Large intestine (tissue), 3 donors: ENCODE measurements at regions not wholly inside any gene's neighbourhood (a gene's known extent, or its start where the extent isn't known, plus 50 kb on each side); places are given as distances from the start of the nearest gene placed in this dataset.

ENCODE experiments used
- DNase-seq, 2 donors: peaks; one replicate each; pipeline versions ENCODE4 v3.0.0 to v3.0.0-alpha.2; 2013
- H3K27ac ChIP-seq: one replicate; pipeline ENCODE4 v1.5.1; 2013; ENCODE audit warnings: low read length
- H3K27me3 ChIP-seq: 2 replicates; pipeline ENCODE4 v1.6.1; 2013; ENCODE audit warnings: low read length; ENCODE audit not compliant: control insufficient read depth, insufficient read depth
- H3K36me3 ChIP-seq: 2 replicates; pipeline ENCODE4 v1.6.1; 2013; ENCODE audit warnings: low read length; ENCODE audit not compliant: control insufficient read depth, insufficient read depth
- H3K4me1 ChIP-seq: one replicate; pipeline ENCODE4 v1.6.1; 2013; ENCODE audit warnings: low read length; ENCODE audit not compliant: control insufficient read depth, insufficient read depth
- H3K4me3 ChIP-seq: one replicate; pipeline ENCODE4 v1.5.1; 2013; ENCODE audit warnings: low read length
- H3K9me3 ChIP-seq: one replicate; pipeline ENCODE4 v1.6.1; 2013; ENCODE audit warnings: mild to moderate bottlenecking, low read depth, low read length, moderate library complexity; ENCODE audit not compliant: control insufficient read depth
- WGBS: methylation state at CpG from one replicate; pipeline ENCODE4 v1.1.5; 2013; ENCODE audit warnings: low lambda C conversion rate; ENCODE audit not compliant: insufficient coverage; 5-methylcytosine and 5-hydroxymethylcytosine counted together

DNA sequence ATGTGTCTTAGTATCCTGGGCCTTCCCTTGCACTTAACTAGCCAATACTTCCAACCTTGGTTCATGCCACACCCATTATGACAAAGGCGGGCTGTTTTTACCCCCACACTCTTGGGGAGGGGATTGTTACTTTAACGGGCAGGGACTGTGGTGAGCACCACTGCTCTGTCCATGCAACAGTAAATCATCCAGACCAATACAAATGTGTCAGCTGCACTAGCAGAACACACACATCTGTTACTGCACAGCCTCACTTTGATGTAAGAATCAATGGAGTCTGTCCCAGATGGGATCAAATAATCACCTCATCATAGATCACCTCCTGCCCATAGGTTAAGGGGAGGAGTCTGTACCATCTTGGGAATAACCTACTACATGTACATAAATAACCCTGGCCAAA lies 58.1 kb downstream of the NPAP1 start:
- no peak overlapping the region for H3K4me3 ChIP-seq
- no peaks in the 10 kb centered on the region for H3K27me3 ChIP-seq
- no peaks in the 10 kb centered on the region for H3K4me1 ChIP-seq
- no peak overlapping the region for H3K27ac ChIP-seq
- no CpG with 5 or more reads among the region's 2 CpGs for WGBS
- H3K36me3 ChIP-seq = no peaks in the 10 kb centered on the region
- DNase-seq = no peak
- no peaks in the 10 kb centered on the region for H3K9me3 ChIP-seq

DNA sequence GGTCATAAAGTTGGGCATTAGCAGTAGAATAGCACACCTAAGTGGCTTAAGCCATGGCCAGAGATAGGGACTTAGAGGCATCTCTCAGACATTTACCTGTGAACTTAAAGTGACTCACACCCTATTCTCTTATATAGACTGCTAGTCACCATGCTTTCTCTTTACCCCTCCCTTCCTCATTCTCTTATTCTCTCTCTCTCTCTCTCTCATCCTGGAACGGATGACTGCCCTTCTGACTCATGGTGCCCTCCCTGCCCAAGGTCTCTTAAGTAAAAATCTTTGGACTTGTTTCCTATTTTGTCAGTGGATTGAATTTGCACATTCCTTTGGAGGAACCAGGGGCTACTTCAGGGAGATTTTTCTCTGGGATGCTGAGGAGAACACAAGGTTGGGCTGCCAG lies 58.8 kb downstream of the NPAP1 start:
- no CpG with 5 or more reads among the region's 1 CpG for WGBS
- Histone ChIP-seq H3K4me3 (no peak overlapping the region), H3K27ac (no peak overlapping the region), H3K27me3 (no peaks in the 10 kb centered on the region), H3K36me3 (no peaks in the 10 kb centered on the region), H3K4me1 (no peaks in the 10 kb centered on the region), H3K9me3 (no peaks in the 10 kb centered on the region)
- DNase-seq = no peak

DNA sequence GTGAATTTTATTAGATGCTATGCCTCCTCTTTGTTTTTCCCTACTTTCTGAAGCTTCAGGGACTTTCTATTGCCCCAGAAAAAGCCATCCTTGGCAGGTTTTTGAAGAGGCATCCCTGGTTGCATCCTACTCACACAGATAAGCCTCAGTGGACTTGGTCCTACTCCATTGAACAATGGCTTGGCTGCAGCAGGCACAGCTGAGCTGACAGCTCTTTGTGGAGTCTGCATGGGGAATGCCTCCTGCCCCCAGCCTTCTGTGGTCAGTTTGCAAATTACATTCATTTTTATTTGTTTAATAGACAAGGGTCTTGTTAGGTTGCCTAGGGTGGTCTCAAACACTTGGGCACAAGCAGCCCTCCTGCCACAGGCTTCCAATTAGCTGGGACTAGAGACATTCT lies 69.7 kb downstream of the NPAP1 start:
- no peak for DNase-seq
- no peak overlapping the region for H3K27ac ChIP-seq
- H3K36me3 ChIP-seq = no peaks in the 10 kb centered on the region
- H3K27me3 ChIP-seq = no peaks in the 10 kb centered on the region
- peaks cover 13% of the 10 kb centered on the region for H3K9me3 ChIP-seq
- H3K4me3 ChIP-seq = no peak overlapping the region
- H3K4me1 ChIP-seq = no peaks in the 10 kb centered on the region

DNA sequence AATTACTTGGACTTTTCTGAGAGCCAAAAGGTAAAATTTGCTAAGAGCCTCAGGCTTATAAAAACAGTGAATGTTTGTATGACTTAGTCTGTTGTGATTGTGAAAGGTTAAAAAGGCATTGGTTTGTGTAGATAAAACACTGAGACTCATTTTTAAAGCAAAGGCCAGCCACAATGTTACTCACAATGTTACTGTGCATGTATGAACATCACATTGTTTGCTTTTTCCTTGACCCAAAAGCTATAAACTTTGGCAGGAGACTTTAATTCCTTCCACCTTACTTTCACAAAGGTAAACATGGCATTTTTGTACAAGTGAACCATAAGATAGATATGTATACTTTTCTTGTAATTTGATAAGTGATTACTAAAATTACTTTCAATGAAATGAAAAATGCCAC lies 70.5 kb downstream of the NPAP1 start:
- no peaks in the 10 kb centered on the region for H3K27me3 ChIP-seq
- peaks cover 13% of the 10 kb centered on the region for H3K9me3 ChIP-seq
- H3K36me3 ChIP-seq = no peaks in the 10 kb centered on the region
- no peak overlapping the region for H3K27ac ChIP-seq
- H3K4me1 ChIP-seq = no peaks in the 10 kb centered on the region
- DNase-seq = no peak
- H3K4me3 ChIP-seq = no peak overlapping the region

DNA sequence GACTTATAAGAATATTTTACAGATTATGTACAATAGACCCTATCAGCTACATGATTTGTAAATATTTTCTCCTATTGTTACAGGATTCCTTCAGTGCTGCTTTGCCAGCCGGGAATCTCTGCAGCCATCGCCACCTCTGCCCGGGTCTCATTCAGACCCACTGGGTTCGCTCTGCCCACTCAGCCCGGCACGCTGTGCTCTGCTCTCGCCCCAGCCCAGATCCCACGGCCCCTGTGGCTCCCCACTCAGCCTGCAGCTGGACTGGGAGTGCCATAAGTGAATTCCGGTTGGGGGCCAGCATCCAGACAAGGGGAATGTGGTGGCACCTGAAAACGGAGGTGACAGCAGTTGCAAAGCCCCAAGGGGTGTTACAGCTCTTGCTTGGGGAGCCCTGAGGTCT lies 71.8 kb downstream of the NPAP1 start:
- Histone ChIP-seq H3K9me3 (peaks cover 13% of the 10 kb centered on the region), H3K27me3 (no peaks in the 10 kb centered on the region), H3K36me3 (no peaks in the 10 kb centered on the region), H3K27ac (no peak overlapping the region), H3K4me1 (no peaks in the 10 kb centered on the region), H3K4me3 (no peak overlapping the region)
- no CpG with 5 or more reads among the region's 10 CpGs for WGBS
- DNase-seq = no peak

DNA sequence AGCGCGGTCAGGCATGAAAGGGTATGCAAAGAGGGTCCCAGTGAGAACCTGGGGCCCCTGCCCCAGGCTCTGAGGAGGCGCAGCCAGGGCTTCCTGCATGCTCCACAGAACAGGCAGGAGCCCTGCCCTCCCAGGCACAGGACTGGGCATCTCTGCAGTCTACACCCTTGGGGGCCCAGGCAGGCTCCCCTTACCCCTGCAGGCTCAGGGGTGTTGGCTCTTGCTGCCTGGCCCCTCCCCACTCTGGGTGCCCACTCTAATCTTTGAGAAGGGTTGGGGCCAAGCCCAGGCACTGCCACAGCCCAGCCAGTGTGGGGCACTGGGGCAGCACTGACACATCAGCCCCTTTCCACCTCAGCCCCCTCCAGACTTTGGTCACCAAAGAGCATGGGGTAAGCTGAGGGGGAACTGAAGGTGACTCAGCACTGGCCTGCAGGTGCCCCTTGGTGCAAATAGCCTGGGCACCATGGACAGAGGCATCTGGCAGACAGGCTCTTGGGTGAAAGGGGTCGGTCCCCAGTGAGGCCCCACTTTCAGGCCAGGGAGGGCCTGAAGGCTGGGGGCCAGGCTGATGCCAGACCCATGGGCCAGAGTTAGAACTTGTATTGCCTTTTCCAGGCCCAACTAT lies 73.4 kb downstream of the NPAP1 start:
- no CpG with 5 or more reads among the region's 4 CpGs for WGBS
- H3K27ac ChIP-seq = no peak overlapping the region

DNA sequence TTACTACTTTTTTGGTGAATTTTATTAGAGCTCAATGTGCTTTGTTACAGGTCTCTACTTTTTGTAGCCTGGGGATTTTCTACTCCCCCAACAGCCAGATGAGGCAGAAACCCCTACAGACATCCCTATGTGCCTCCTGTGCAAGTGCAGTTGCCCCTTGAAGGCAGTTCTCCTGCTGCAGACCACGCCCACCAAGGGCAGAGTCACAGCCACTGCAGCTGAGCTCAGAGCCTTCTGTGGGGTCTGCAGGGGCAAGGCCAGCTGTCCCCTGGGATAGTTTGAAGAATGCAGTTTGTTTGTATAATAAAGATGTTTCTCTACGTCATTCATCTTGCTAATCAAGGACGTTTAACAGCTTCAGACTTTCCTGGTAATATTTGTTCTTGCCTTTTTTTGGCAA lies 76.8 kb downstream of the NPAP1 start:
- Histone ChIP-seq H3K27me3 (no peaks in the 10 kb centered on the region), H3K9me3 (peaks cover 11% of the 10 kb centered on the region), H3K4me3 (no peak overlapping the region), H3K27ac (no peak overlapping the region), H3K4me1 (peaks cover 3% of the 10 kb centered on the region), H3K36me3 (no peaks in the 10 kb centered on the region)
- 76% methylated on average over 2 of the region's 3 CpGs for WGBS
- no peak for DNase-seq

More for the DNA sequence above, 73.4 kb downstream of the NPAP1 start:
- Histone ChIP-seq H3K4me3 (no peak overlapping the region), H3K36me3 (no peaks in the 10 kb centered on the region), H3K4me1 (no peaks in the 10 kb centered on the region), H3K27me3 (no peaks in the 10 kb centered on the region), H3K9me3 (peaks cover 13% of the 10 kb centered on the region)
- DNase-seq = no peak

DNA sequence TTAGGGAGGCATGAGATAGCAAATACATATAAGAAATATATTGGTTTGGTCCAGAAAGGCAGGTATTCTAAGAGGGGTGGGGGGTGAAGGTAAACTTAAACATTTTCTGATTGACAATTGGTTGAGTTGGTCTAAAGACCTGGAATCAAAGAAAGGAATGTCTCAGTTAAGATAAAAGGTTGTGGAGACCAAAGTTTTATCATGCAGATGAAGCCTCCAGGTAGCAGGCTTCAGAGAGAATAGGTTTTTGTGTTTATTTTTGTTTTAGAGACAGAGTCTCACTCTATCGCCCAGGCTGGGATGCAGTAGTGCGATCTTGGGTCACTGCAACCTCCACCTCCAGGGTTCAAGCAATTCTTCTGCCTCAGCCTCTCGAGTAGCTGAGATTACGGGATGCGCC lies 80.5 kb downstream of the NPAP1 start:
- H3K36me3 ChIP-seq = no peaks in the 10 kb centered on the region
- H3K27me3 ChIP-seq = no peaks in the 10 kb centered on the region
- H3K9me3 ChIP-seq = no peaks in the 10 kb centered on the region
- no peak overlapping the region for H3K4me3 ChIP-seq
- no CpG with 5 or more reads among the region's 5 CpGs for WGBS
- H3K4me1 ChIP-seq = peaks cover 3% of the 10 kb centered on the region
- no peak for DNase-seq
- H3K27ac ChIP-seq = no peak overlapping the region

DNA sequence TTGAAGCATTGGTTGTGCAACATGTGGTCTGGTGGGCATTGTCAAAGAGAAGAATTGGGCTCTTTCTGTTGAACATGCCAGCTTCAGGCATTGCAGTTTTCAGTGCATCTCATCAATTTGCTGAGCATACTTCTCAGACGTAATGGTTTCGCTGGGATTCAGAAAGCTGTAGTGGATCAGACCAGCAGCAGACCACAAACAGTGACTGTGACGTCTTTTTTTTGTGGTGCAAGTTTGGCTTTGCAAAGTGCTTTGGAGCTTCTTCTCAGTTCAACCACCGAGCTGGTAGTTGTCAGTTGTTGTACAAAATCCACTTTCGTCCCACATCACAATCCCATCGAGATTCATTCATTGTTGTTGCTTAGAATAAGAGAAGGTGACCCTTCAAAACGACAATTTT lies 84.5 kb downstream of the NPAP1 start:
- DNase-seq = no peak
- peaks cover 3% of the 10 kb centered on the region for H3K4me1 ChIP-seq
- no peaks in the 10 kb centered on the region for H3K9me3 ChIP-seq
- H3K27ac ChIP-seq = no peak overlapping the region
- H3K27me3 ChIP-seq = no peaks in the 10 kb centered on the region
- H3K4me3 ChIP-seq = no peak overlapping the region
- H3K36me3 ChIP-seq = no peaks in the 10 kb centered on the region
- WGBS = 79% methylated on average over 4 of the region's 7 CpGs

DNA sequence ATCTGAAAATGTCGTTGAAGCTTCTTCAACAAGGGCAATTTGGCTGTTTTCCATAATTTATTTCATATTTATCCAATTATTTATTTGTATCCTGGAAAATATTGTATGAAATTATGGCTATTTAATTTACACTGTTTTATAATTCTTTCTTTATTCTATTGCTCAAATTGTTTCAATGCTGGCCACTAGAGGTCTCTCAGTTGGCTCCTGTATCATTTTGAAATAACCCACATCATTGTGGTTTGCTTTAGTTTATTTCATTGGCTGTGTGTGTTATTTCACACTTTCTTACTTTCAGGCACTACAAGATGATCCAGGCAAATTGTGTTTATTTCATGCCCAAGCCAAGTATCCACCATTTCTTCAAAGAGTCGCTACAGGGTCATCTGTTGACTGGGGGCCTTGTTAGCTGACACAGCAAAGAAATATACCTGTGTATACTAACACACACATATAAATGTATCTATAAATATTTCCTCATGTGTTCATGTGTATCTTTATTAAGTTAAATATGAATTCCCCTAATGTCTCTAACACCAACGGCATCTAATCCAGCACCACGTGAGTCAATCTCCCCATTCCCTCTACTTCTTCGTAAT lies 86.2 kb downstream of the NPAP1 start:
- Histone ChIP-seq H3K4me1 (peaks cover 3% of the 10 kb centered on the region), H3K27me3 (no peaks in the 10 kb centered on the region), H3K36me3 (no peaks in the 10 kb centered on the region), H3K9me3 (no peaks in the 10 kb centered on the region), H3K4me3 (no peak overlapping the region), H3K27ac (no peak overlapping the region)
- no peak for DNase-seq
- 100% methylated on average over 2 of the region's 5 CpGs for WGBS

DNA sequence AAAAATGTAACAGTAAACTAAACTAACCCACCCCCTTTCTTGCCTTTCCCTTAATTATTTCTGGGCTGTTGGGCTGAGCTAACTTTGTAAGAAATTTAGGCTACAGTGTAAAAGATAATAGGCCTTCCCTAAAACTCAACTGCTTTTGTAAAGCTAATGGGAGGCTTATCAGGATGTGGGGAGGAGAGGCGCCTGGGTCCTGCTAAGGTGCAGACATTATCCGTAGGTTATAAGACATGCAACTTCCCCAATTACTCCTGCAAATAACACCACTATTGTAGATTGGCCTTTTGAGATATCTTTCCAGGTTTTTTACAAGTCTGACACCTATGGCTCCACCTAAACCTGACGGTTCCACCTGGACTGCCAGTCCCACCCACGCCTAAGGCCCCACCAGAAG lies 88.3 kb downstream of the NPAP1 start:
- no peaks in the 10 kb centered on the region for H3K36me3 ChIP-seq
- no peak for DNase-seq

More for the DNA sequence above, 88.3 kb downstream of the NPAP1 start:
- Histone ChIP-seq H3K9me3 (no peaks in the 10 kb centered on the region), H3K27me3 (no peaks in the 10 kb centered on the region), H3K4me1 (no peaks in the 10 kb centered on the region), H3K4me3 (no peak overlapping the region), H3K27ac (no peak overlapping the region)
- no CpG with 5 or more reads among the region's 4 CpGs for WGBS
